ENCODE measurements at regions not wholly inside any gene's neighbourhood (a gene's known extent, or its start where the extent isn't known, plus 50 kb on each side); places are given as distances from the start of the nearest gene placed in this dataset.

DNA sequence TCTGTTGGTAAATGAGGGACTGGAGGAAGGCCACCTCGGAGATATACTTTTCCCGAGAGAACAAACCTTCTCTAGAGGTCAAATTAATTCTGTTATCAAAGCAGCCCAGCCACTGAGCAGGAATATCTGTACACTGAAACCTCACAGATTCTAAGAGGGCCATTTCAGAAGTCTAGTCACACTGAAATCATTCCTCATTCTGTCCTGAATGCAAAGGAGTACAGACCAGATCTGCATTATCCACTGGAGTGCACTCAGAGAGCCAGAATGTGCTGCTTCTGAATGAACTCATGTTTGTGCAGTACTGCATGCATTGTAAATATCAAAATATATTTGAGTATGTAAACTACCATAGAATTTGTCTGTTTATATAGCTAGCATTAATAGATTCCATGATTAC is 278.3 kb upstream of the FSTL5 start:
- WGBS (ENCODE audit: insufficient coverage, insufficient replicate concordance, low lambda C conversion rate, missing lambda C conversion rate): 0% methylated on average over 2 of the region's 2 CpGs
- no TSS peak for BruUV-seq (replicated peaks)
- DNase-seq (ENCODE audit: low read depth, low spot score) (no peak), ATAC-seq (no peak), FAIRE-seq (no peak)
- Histone ChIP-seq H3K4me3 (no peak overlapping the region), H3K36me3 (ENCODE audit: control insufficient read depth in 2 of 2, insufficient read depth in 2 of 2, low read length in 1 of 2) (no peaks in the 10 kb centered on the region), H3K27ac (ENCODE audit: control insufficient read depth, insufficient read depth) (no peak overlapping the region), H3K4me2 (ENCODE audit: control insufficient read depth, insufficient read depth) (no peak overlapping the region), H2AFZ (ENCODE audit: control insufficient read depth, low read depth, low read length) (no peak overlapping the region), H4K20me1 (ENCODE audit: control insufficient read depth, insufficient read depth) (no peaks in the 10 kb centered on the region), H3K9ac (ENCODE audit: control insufficient read depth, insufficient read depth, low read length) (no peak overlapping the region), H3K79me2 (ENCODE audit: control insufficient read depth, insufficient read depth, low read length) (no peaks in the 10 kb centered on the region), H3K4me1 (ENCODE audit: control insufficient read depth, insufficient read depth, low read length) (no peaks in the 10 kb centered on the region), H3K27me3 (replicated peaks in 1 of 2; ENCODE audit: control insufficient read depth in 2 of 2, insufficient read depth in 2 of 2, low read length in 1 of 2) (no peaks in the 10 kb centered on the region), H3K9me3 (replicated peaks; ENCODE audit: control insufficient read depth, insufficient read depth, low read length) (no peaks in the 10 kb centered on the region)
- in situ Hi-C loops (cut with MboI): no loop called here
- SMC1A ChIA-PET (ENCODE audit: uncharacterized antibody, unreplicated experiment): no interaction called here
- RAD21 ChIA-PET (ENCODE audit: unreplicated experiment): no interaction called here
- CTCF ChIA-PET: no interaction called here
- POLR2A ChIA-PET: no interaction called here
- intact Hi-C loops (cut with micrococcal nuclease; ENCODE audit: unreplicated experiment): no loop called here
- TF ChIP-seq, protein P1, sequence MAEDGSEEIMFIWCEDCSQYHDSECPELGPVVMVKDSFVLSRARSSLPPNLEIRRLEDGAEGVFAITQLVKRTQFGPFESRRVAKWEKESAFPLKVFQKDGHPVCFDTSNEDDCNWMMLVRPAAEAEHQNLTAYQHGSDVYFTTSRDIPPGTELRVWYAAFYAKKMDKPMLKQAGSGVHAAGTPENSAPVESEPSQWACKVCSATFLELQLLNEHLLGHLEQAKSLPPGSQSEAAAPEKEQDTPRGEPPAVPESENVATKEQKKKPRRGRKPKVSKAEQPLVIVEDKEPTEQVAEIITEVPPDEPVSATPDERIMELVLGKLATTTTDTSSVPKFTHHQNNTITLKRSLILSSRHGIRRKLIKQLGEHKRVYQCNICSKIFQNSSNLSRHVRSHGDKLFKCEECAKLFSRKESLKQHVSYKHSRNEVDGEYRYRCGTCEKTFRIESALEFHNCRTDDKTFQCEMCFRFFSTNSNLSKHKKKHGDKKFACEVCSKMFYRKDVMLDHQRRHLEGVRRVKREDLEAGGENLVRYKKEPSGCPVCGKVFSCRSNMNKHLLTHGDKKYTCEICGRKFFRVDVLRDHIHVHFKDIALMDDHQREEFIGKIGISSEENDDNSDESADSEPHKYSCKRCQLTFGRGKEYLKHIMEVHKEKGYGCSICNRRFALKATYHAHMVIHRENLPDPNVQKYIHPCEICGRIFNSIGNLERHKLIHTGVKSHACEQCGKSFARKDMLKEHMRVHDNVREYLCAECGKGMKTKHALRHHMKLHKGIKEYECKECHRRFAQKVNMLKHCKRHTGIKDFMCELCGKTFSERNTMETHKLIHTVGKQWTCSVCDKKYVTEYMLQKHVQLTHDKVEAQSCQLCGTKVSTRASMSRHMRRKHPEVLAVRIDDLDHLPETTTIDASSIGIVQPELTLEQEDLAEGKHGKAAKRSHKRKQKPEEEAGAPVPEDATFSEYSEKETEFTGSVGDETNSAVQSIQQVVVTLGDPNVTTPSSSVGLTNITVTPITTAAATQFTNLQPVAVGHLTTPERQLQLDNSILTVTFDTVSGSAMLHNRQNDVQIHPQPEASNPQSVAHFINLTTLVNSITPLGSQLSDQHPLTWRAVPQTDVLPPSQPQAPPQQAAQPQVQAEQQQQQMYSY (CRISPR knock-in tag; IDR thresholded peaks at IDR 0.05): no peak
- TF ChIP-seq TCF7 (IDR thresholded peaks at IDR 0.05; ENCODE audit: borderline replicate concordance) (no peak), ESRRA (IDR thresholded peaks at IDR 0.05; ENCODE audit: low read length) (no peak), ZNF24 (IDR thresholded peaks at IDR 0.05) (no peak), TBL1XR1 (IDR thresholded peaks at IDR 0.05; ENCODE audit: low read depth, low read length) (no peak), CHD4 (IDR thresholded peaks at IDR 0.05) (no peak), CBFB (IDR thresholded peaks at IDR 0.05; ENCODE audit: low read depth) (no peak), ASH2L (IDR thresholded peaks at IDR 0.05; ENCODE audit: borderline replicate concordance, low read depth) (no peak)
- TF ChIP-seq, protein P2, sequence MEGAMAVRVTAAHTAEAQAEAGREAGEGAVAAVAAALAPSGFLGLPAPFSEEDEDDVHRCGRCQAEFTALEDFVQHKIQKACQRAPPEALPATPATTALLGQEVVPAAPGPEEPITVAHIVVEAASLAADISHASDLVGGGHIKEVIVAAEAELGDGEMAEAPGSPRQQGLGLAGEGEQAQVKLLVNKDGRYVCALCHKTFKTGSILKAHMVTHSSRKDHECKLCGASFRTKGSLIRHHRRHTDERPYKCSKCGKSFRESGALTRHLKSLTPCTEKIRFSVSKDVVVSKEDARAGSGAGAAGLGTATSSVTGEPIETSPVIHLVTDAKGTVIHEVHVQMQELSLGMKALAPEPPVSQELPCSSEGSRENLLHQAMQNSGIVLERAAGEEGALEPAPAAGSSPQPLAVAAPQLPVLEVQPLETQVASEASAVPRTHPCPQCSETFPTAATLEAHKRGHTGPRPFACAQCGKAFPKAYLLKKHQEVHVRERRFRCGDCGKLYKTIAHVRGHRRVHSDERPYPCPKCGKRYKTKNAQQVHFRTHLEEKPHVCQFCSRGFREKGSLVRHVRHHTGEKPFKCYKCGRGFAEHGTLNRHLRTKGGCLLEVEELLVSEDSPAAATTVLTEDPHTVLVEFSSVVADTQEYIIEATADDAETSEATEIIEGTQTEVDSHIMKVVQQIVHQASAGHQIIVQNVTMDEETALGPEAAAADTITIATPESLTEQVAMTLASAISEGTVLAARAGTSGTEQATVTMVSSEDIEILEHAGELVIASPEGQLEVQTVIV (IDR thresholded peaks at IDR 0.05; ENCODE audit: borderline replicate concordance, partially characterized antibody): no peak
- TF ChIP-seq, protein P3, sequence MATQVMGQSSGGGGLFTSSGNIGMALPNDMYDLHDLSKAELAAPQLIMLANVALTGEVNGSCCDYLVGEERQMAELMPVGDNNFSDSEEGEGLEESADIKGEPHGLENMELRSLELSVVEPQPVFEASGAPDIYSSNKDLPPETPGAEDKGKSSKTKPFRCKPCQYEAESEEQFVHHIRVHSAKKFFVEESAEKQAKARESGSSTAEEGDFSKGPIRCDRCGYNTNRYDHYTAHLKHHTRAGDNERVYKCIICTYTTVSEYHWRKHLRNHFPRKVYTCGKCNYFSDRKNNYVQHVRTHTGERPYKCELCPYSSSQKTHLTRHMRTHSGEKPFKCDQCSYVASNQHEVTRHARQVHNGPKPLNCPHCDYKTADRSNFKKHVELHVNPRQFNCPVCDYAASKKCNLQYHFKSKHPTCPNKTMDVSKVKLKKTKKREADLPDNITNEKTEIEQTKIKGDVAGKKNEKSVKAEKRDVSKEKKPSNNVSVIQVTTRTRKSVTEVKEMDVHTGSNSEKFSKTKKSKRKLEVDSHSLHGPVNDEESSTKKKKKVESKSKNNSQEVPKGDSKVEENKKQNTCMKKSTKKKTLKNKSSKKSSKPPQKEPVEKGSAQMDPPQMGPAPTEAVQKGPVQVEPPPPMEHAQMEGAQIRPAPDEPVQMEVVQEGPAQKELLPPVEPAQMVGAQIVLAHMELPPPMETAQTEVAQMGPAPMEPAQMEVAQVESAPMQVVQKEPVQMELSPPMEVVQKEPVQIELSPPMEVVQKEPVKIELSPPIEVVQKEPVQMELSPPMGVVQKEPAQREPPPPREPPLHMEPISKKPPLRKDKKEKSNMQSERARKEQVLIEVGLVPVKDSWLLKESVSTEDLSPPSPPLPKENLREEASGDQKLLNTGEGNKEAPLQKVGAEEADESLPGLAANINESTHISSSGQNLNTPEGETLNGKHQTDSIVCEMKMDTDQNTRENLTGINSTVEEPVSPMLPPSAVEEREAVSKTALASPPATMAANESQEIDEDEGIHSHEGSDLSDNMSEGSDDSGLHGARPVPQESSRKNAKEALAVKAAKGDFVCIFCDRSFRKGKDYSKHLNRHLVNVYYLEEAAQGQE (IDR thresholded peaks at IDR 0.05; ENCODE audit: low read depth, low read length): no peak
- TF ChIP-seq, protein P4, sequence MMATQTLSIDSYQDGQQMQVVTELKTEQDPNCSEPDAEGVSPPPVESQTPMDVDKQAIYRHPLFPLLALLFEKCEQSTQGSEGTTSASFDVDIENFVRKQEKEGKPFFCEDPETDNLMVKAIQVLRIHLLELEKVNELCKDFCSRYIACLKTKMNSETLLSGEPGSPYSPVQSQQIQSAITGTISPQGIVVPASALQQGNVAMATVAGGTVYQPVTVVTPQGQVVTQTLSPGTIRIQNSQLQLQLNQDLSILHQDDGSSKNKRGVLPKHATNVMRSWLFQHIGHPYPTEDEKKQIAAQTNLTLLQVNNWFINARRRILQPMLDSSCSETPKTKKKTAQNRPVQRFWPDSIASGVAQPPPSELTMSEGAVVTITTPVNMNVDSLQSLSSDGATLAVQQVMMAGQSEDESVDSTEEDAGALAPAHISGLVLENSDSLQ (IDR thresholded peaks at IDR 0.05): no peak

Data from GM12878 (cell line).